DMS153 (cell line): ENCODE measurements at regions not wholly inside any gene's neighbourhood (a gene's known extent, or its start where the extent isn't known, plus 50 kb on each side); places are given as distances from the start of the nearest gene placed in this dataset.

Experiments
- DNase-seq: peaks from one replicate; lab custom pipeline; 2025; lab: John Stamatoyannopoulos, UW

- no peak for DNase-seq
Observed at GRCh38 chr16:72271699-72272240, 99.8 kb upstream of the PMFBP1 start.

- DNase-seq = peak; percentile 60
Observed at GRCh38 chr16:72270531-72270930, 98.6 kb upstream of the PMFBP1 start.

- no peak for DNase-seq
Observed at GRCh38 chr16:72266836-72267235, 94.9 kb upstream of the PMFBP1 start.

GRCh38 chr16:72264771-72265170 lies 92.8 kb upstream of the PMFBP1 start:
- DNase-seq = no peak

- no peak for DNase-seq
Observed at GRCh38 chr16:72262711-72263110, 90.8 kb upstream of the PMFBP1 start.

- no peak for DNase-seq
Observed at GRCh38 chr16:72261127-72261526, 89.2 kb upstream of the PMFBP1 start.

- DNase-seq = no peak
Observed at GRCh38 chr16:72256398-72257066, 84.6 kb upstream of the PMFBP1 start.

GRCh38 chr16:72255786-72256185 lies 83.8 kb upstream of the PMFBP1 start:
- DNase-seq = no peak

- no peak for DNase-seq
Observed at GRCh38 chr16:72247821-72248253, 75.9 kb upstream of the PMFBP1 start.

- no peak for DNase-seq
Observed at GRCh38 chr16:72246423-72246822, 74.5 kb upstream of the PMFBP1 start.

- DNase-seq = no peak
Observed at GRCh38 chr16:72244853-72245252, 72.9 kb upstream of the PMFBP1 start.

GRCh38 chr16:72243621-72244020 lies 71.7 kb upstream of the PMFBP1 start:
- no peak for DNase-seq

GRCh38 chr16:72242757-72243156 lies 70.8 kb upstream of the PMFBP1 start:
- no peak for DNase-seq

- DNase-seq = peak; percentile 44
Observed at GRCh38 chr16:72241930-72242329, 70.0 kb upstream of the PMFBP1 start.

GRCh38 chr16:72241008-72241407 lies 69.1 kb upstream of the PMFBP1 start:
- DNase-seq = peak; percentile 84

- DNase-seq = peak; percentile 39
Observed at GRCh38 chr16:72240466-72240865, 68.5 kb upstream of the PMFBP1 start.

- DNase-seq = no peak
Observed at GRCh38 chr16:72236866-72237265, 64.9 kb upstream of the PMFBP1 start.

GRCh38 chr16:72234387-72234786 lies 62.4 kb upstream of the PMFBP1 start:
- DNase-seq = no peak

GRCh38 chr16:72228014-72228413 lies 56.1 kb upstream of the PMFBP1 start:
- DNase-seq = no peak

GRCh38 chr16:72226136-72226535 lies 54.2 kb upstream of the PMFBP1 start:
- DNase-seq = no peak

GRCh38 chr16:72224260-72224768 lies 52.4 kb upstream of the PMFBP1 start:
- no peak for DNase-seq

GRCh38 chr16:72222503-72222902 lies 50.5 kb upstream of the PMFBP1 start:
- DNase-seq = no peak
